IPS-15b (cell line): ENCODE measurements at regions not wholly inside any gene's neighbourhood (a gene's known extent, or its start where the extent isn't known, plus 50 kb on each side); places are given as distances from the start of the nearest gene placed in this dataset.
"Not testable (repeated sequence)": the region's sequence is repeated elsewhere in the genome, so short reads cannot be mapped to it uniquely, and the experiment has no call there.

Experiments used
- H3K27me3 ChIP-seq: one replicate; pipeline ENCODE4 v1.6.1; 2013; ENCODE audit warnings: low read length; ENCODE audit not compliant: control insufficient read depth, insufficient read depth
- H3K36me3 ChIP-seq: one replicate; pipeline ENCODE4 v1.6.1; 2013; ENCODE audit warnings: low read length; ENCODE audit not compliant: control insufficient read depth, insufficient read depth
- H3K4me1 ChIP-seq: one replicate; pipeline ENCODE4 v1.6.1; 2013; ENCODE audit warnings: mild to moderate bottlenecking, low read length; ENCODE audit not compliant: control insufficient read depth, insufficient read depth
- H3K4me3 ChIP-seq: one replicate; pipeline ENCODE4 v1.5.1; 2013; ENCODE audit warnings: low read depth, low read length
- H3K9ac ChIP-seq: one replicate; pipeline ENCODE4 v1.6.1; 2013; ENCODE audit warnings: low read depth, mild to moderate bottlenecking, low read length
- H3K9me3 ChIP-seq: one replicate; pipeline ENCODE4 v1.6.1; 2013; ENCODE audit warnings: mild to moderate bottlenecking, low read length; ENCODE audit not compliant: control insufficient read depth, insufficient read depth

DNA sequence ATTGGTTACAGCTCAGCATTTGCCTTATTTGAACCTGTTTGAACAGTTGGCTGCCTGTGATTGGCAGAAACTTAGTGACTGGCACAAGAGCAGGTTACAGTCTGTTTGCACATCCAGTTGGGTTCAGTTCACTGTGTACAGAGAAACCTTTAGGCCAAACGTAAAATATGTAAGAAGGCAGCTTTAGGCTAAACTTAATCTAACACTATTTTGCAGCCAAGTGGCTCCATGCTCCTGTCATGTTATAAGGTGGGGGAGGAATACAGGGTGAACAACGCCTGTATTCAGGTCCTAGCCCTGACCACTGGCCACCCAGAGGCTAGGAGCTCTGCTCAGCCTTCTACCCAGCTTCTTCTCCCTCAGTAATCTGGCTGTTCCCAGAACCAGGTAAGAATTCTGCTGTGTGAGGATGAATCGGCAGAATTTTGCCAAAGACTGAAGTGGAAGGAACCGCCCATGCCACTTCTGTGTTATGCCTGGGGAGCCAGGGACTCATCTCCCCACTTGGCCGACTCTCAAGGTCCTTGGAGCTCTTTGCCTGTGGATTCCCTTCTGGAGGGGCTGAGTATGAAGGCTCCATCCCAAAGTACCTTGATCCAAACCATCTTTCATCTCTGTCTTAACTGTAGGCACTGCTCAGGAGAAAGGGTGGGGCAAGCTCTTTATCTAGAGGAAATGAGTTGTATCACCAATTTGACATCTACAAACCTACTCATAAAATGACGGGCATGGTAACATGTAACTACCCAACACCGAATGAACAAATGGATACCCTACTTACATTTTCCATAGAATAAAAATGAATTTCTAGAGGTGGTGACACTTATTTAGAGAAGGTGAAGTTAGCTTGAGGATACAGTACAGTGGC, 164.4 kb upstream of the NAMPT start:
- H3K36me3 ChIP-seq: no peaks in the 10 kb centered on the region
- H3K9ac ChIP-seq: no peak overlapping the region

DNA sequence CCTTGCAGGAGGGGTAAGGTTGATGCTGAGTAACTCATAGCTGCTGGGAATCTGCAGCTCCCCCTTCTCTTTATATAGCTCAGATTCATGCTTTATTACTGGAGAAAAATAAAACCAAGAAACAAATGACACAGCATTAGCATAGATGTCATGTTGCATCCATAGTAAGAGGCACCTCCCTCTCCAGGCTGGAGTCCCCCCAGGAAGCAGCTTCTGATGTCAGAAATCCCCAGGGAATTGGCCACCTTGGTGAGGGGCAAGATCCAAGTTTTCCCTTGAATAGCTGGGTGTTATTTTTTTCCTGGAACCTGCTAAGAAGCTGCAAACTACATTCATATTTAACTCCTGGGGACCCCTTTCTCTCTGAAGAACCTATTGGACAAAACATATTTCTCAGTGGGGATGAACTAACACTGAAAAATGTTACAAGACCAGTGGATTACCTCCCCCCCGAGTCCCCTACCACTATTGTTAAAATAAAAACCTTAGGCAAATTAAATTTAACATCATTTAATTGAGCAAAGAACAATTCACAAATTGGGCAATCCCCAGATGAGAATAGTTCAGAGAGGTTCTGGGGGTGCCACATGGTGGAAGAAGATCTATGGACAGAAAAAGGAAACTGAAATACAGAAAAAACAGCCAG, 163.7 kb upstream of the NAMPT start:
- H3K9ac ChIP-seq: no peak overlapping the region
- no peak overlapping the region for H3K4me3 ChIP-seq
- no peaks in the 10 kb centered on the region for H3K27me3 ChIP-seq
- peaks cover 7% of the 10 kb centered on the region for H3K9me3 ChIP-seq
- no peaks in the 10 kb centered on the region for H3K4me1 ChIP-seq
- H3K36me3 ChIP-seq: no peaks in the 10 kb centered on the region

More for the DNA sequence above, 164.4 kb upstream of the NAMPT start:
- no peaks in the 10 kb centered on the region for H3K27me3 ChIP-seq
- no peak overlapping the region for H3K4me3 ChIP-seq
- H3K4me1 ChIP-seq: no peaks in the 10 kb centered on the region
- H3K9me3 ChIP-seq: peaks cover 7% of the 10 kb centered on the region

DNA sequence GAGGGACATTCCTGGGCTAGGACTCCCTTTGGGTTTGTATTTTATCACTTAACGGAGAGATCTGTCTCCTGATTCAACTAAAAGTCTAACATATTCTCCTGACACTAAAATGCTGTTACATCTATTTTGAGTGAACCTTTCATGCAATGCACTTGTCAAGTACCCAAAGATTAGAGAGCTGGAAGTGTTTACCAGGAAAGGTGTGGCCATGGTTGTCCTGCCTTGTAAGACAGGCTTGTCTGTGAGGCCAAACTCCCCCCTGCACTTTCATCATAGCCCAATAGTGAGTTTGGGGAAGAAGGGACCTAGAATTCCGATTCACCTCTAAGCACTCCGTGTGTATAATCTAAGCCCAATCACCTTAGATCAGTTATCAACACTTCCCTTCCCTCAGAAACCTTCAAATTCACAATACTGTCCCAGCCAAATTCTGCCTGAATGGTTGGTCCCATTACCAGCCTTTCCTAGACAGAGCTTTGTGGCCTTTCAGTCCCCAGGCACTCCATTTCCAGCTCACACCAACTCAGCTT, 162.6 kb upstream of the NAMPT start:
- H3K9ac ChIP-seq: no peak overlapping the region

DNA sequence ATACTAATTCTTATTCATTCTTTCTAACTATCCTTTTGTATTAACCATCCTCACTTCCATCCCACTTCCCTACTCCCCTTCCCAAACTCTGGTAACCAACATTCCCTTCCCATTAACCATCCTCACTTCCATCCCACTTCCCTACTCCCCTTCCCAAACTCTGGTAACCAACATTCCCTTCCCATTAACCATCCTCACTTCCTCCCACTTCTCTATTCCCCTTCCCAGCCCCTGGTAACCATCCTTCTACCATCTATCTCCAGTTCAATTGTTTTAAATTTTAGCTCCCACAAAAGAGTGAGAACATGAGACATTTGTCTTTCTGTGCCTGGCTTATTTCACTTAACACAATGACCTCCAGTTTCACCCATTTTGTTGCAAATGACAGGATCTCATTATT, 160.6 kb upstream of the NAMPT start:
- not testable (repeated sequence) for H3K27me3 ChIP-seq, H3K9ac ChIP-seq, H3K4me1 ChIP-seq, H3K4me3 ChIP-seq, H3K36me3 ChIP-seq, H3K9me3 ChIP-seq

More for the DNA sequence above, 162.6 kb upstream of the NAMPT start:
- Histone ChIP-seq H3K4me3 (no peak overlapping the region), H3K36me3 (no peaks in the 10 kb centered on the region), H3K27me3 (no peaks in the 10 kb centered on the region), H3K4me1 (no peaks in the 10 kb centered on the region), H3K9me3 (peaks cover 7% of the 10 kb centered on the region)

DNA sequence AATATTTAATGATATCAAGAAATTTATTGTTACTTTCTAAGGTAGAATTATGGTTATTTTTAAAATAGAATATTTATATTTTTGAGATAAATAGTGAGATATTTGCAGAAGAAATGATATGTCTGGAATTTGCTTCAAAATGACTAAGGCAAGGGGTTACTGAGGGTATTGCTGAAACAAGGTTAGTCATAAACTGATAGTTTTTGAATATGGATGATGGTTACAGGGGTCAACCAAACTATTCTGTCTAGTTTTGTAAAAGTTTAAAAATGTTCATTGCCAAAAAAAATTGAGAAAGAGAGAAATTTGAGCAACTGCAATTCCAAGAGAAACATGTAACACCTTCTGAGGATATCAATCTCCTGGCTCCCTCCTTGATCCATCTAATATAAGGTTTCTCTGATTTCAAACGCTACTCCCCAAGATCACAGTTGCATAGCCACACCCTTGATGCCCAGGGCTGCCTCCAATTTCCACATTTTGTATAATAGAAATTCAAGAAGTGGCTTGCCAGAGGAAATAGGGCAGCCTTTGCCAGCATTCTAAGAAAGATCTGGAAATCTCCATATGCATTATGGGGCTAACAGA, 159.4 kb upstream of the NAMPT start:
- no peaks in the 10 kb centered on the region for H3K9me3 ChIP-seq
- H3K27me3 ChIP-seq: no peaks in the 10 kb centered on the region
- no peaks in the 10 kb centered on the region for H3K36me3 ChIP-seq
- no peaks in the 10 kb centered on the region for H3K4me1 ChIP-seq
- H3K4me3 ChIP-seq: no peak overlapping the region
- H3K9ac ChIP-seq: no peak overlapping the region

DNA sequence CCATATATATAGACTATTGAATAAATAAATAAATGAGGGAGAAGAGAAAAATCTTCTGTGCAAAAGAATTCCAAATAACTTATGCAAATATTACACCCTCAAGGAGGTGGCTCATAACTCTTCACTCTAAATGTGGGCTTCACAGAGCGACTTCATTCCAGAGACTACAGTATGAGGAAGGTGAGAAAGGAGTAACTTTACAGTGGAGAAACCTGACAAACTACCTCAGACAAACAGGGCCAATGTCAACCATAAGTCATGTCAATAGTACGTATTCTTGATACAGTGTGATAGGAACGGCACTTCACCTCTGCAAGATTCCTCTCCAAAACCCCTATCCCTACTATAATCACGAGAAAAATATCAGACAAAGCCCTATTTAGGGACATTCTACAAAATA, 158.4 kb upstream of the NAMPT start:
- no peak overlapping the region for H3K9ac ChIP-seq
- H3K27me3 ChIP-seq: no peaks in the 10 kb centered on the region
- H3K36me3 ChIP-seq: no peaks in the 10 kb centered on the region
- no peaks in the 10 kb centered on the region for H3K4me1 ChIP-seq
- no peak overlapping the region for H3K4me3 ChIP-seq
- H3K9me3 ChIP-seq: no peaks in the 10 kb centered on the region

DNA sequence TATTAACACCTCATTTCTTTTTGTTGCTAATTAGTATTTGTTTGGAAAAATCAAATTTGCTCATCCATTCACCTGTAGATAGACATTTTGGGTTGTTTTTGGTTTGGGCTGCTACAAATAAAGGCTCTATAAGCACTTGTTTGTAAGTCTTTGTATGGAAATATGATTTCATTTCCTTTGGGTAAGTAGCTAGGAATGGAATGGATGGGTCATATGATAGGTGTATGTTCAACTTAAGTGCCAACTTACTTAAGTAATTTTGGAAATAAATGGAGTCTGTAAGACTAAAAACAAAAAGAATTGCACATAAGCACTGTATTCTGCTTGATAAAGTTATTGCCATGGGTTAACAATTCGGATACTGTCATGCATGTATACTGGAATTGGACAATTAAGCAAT, 157.7 kb upstream of the NAMPT start:
- no peaks in the 10 kb centered on the region for H3K36me3 ChIP-seq
- no peaks in the 10 kb centered on the region for H3K9me3 ChIP-seq
- H3K4me3 ChIP-seq: no peak overlapping the region
- H3K4me1 ChIP-seq: no peaks in the 10 kb centered on the region
- H3K27me3 ChIP-seq: no peaks in the 10 kb centered on the region
- H3K9ac ChIP-seq: no peak overlapping the region

DNA sequence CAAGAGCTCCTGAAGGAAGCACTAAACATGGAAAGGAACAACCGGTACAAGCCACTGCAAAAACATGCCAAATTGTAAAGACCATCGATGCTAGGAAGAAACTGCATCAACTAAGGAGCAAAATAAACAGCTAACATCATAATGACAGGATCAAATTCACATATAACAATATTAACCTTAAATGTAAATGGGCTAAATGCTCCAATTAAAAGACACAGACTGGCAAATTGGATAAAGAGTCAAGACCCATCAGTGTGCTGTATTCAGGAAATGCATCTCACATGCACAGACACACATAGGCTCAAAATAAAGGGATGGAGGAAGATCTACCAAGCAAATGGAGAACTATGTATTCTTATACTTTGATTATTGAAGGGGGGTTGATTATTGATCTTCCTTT, 156.6 kb upstream of the NAMPT start:
- H3K4me1 ChIP-seq, H3K36me3 ChIP-seq, H3K9me3 ChIP-seq, H3K27me3 ChIP-seq, H3K9ac ChIP-seq, H3K4me3 ChIP-seq: not testable (repeated sequence)

DNA sequence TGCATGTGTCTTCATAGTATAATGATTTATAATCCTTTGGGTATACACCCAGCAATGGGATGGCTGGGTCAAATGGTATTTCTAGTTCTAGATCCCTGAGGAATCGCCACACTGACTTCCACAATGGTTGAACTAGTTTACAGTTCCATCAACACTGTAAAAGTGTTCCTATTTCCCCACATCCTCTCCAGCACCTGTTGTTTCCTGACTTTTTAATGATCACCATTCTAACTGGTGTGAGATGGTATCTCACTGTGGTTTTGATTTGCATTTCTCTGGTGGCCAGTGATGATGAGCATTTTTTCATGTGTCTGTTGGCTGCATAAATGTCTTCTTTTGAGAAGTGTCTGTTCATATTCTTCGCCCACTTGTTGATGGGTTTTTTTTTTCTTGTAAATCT, 152.2 kb upstream of the NAMPT start:
- not testable (repeated sequence) for H3K4me3 ChIP-seq, H3K9ac ChIP-seq, H3K27me3 ChIP-seq, H3K9me3 ChIP-seq, H3K36me3 ChIP-seq, H3K4me1 ChIP-seq

DNA sequence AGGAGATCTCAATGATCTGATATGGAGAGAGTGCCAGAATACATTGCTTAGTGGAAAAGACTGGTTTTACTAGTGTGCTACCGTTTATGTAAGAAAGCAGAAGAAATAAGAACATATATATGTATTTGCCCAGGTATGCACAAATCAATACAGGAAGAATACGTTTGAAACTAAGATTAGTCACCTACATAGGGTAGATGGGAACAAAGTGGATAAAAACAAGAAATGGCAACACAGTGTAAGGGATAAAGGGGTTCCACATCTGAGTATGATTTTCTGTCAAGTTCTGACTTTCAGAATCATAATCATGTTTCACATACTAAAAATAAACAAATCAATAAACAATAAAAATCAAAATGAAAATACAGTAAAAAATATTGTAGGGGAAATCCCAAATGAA, 148.6 kb upstream of the NAMPT start:
- H3K9ac ChIP-seq: no peak overlapping the region
- no peak overlapping the region for H3K4me3 ChIP-seq
- no peaks in the 10 kb centered on the region for H3K27me3 ChIP-seq
- H3K9me3 ChIP-seq: no peaks in the 10 kb centered on the region
- no peaks in the 10 kb centered on the region for H3K4me1 ChIP-seq
- no peaks in the 10 kb centered on the region for H3K36me3 ChIP-seq

DNA sequence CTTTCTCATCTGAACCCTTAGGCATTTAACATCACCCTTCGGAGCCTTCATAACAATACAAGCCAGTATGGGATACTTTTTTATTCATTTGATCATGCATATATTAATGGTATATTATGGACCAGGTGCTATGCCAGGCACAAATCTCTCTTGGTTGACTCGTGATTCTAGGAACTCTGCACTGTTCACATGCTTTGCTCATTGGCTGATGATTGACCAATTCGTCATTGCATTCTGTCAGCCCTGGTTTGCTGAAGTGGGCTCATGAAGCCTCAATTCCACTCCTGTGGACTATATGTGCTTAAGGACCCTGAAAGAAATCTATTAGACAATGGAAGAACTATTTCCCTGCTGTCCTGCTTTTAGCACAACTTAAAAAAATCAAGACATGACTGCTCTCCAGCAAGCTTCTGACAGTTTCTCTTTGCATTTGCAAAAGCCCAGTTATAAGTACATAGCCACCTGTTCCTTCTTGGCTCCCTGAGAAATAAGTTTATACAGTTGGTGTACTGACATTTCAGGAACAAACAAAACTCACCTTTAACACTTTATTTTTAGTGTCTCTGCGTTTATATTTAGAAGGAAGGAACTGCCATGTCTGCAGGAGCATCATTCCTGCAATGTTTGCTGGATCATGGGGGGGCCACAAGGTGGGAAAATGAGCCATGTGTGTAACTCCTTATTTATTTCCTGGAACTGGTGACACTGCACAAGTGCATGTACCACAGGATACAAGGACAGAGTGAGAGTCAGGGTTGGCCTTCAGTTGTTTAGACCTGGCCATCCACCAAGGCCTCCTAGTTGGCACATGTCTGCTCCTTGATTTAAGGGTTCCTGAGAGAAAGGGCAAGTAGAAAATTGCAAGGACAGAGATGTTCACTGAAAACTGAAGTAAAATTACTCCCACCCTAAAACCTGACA, 146.0 kb upstream of the NAMPT start:
- H3K4me1 ChIP-seq: no peaks in the 10 kb centered on the region
- no peaks in the 10 kb centered on the region for H3K36me3 ChIP-seq
- H3K4me3 ChIP-seq: no peak overlapping the region
- H3K27me3 ChIP-seq: no peaks in the 10 kb centered on the region
- H3K9ac ChIP-seq: no peak overlapping the region
- H3K9me3 ChIP-seq: no peaks in the 10 kb centered on the region
